Breast epithelium (tissue), 4 donors: ENCODE measurements at regions not wholly inside any gene's neighbourhood (a gene's known extent, or its start where the extent isn't known, plus 50 kb on each side); places are given as distances from the start of the nearest gene placed in this dataset.
"Not testable (repeated sequence)": the region's sequence is repeated elsewhere in the genome, so short reads cannot be mapped to it uniquely, and the experiment has no call there.

ENCODE experiments used
- DNase-seq, 2 donors: peaks; one replicate each; pipeline ENCODE4 v3.0.0-alpha.2; 2019; ENCODE audit warnings: low spot score in 2 of 2
- H3K27ac ChIP-seq, 2 donors: fragments of 200-600 bp; sonication (generic) in 1 of 2; one replicate each; pipeline ENCODE4 v1.5.1; 2016 to 2019; ENCODE audit warnings: mild to moderate bottlenecking in 1 of 2
- H3K27me3 ChIP-seq, 2 donors: fragments of 200-600 bp; sonication (generic) in 1 of 2; one replicate each; pipeline versions ENCODE4 v1.5.1 to v1.6.0; 2017 to 2019; ENCODE audit warnings: control low read depth in 1 of 2, mild to moderate bottlenecking in 1 of 2
- H3K36me3 ChIP-seq: fragments of 200-600 bp; one replicate; pipeline ENCODE4 v1.5.1; 2019
- H3K4me1 ChIP-seq, 2 donors: fragments of 200-600 bp; sonication (generic); one replicate each; pipeline ENCODE4 v1.5.1; 2016 to 2019; ENCODE audit warnings: control low read depth in 1 of 2
- H3K4me3 ChIP-seq, 3 donors: fragments of 200-600 bp; sonication (generic); 1 replicate in 2 of 3; 2 replicates in 1 of 3; pipeline ENCODE4 v1.5.1; 2016 to 2019; ENCODE audit warnings: mild to moderate bottlenecking in 3 of 3, moderate library complexity in 2 of 3
- H3K9me3 ChIP-seq, 2 donors: fragments of 200-600 bp; sonication (generic) in 1 of 2; one replicate each; pipeline ENCODE4 v1.5.1; 2016 to 2019; ENCODE audit warnings: control low read depth in 1 of 2
- CTCF ChIP-seq, 3 donors: fragments of 450-650 bp; IDR thresholded peaks; one replicate each; pipeline ENCODE4 v1.5.1; 2016 to 2017; ENCODE audit warnings: antibody characterized with exemption in 3 of 3, mild to moderate bottlenecking in 3 of 3, moderate library complexity in 3 of 3
- POLR2A ChIP-seq: fragments of 450-650 bp; IDR thresholded peaks from one replicate; pipeline ENCODE4 v1.6.1; 2016; ENCODE audit warnings: antibody characterized with exemption, mild to moderate bottlenecking, moderate library complexity
- POLR2AphosphoS5 ChIP-seq, 3 donors: sonication (generic); formaldehyde crosslinking; IDR thresholded peaks; one replicate each; pipeline ENCODE4 v1.6.1; 2017; ENCODE audit warnings: antibody characterized with exemption in 3 of 3
- intact Hi-C: fragments of 100-400 bp; cut with DNase I; formaldehyde crosslinking; loops from one replicate; pipeline ENCODE4 v1.15.1; 2023; ENCODE audit warnings: low total_unique reads

- no peak for DNase-seq
- intact Hi-C loops = no loop called here
- H3K27ac ChIP-seq = no peak overlapping the region
- TF ChIP-seq POLR2A (no peak), POLR2AphosphoS5 (IDR thresholded peaks at IDR 0.05) (no peak), CTCF (IDR thresholded peaks at IDR 0.05) (no peak)
- H3K36me3 ChIP-seq = no peaks in the 10 kb centered on the region
- no peak overlapping the region for H3K4me3 ChIP-seq
- H3K27me3 ChIP-seq = no peaks in the 10 kb centered on the region
- no peaks in the 10 kb centered on the region for H3K4me1 ChIP-seq
- H3K9me3 ChIP-seq = no peaks in the 10 kb centered on the region
Observed at GRCh38 chr22:23382428-23383218, 197.5 kb downstream of the IGLL1 start.

GRCh38 chr22:23381661-23382427, 198.2 kb downstream of the IGLL1 start:
- DNase-seq = no peak
- no peak overlapping the region for H3K4me3 ChIP-seq
- no peak for TF ChIP-seq CTCF (IDR thresholded peaks at IDR 0.05)
- no peak for TF ChIP-seq POLR2A
- no peak for TF ChIP-seq POLR2AphosphoS5 (IDR thresholded peaks at IDR 0.05)
- H3K27ac ChIP-seq = no peak overlapping the region
- no peaks in the 10 kb centered on the region for H3K9me3 ChIP-seq
- intact Hi-C loops = no loop called here
- no peaks in the 10 kb centered on the region for H3K4me1 ChIP-seq
- H3K27me3 ChIP-seq = no peaks in the 10 kb centered on the region
- no peaks in the 10 kb centered on the region for H3K36me3 ChIP-seq

GRCh38 chr22:23380911-23381310, 199.2 kb downstream of the IGLL1 start:
- no peaks in the 10 kb centered on the region for H3K27me3 ChIP-seq
- H3K36me3 ChIP-seq = no peaks in the 10 kb centered on the region
- intact Hi-C loops = no loop called here
- no peaks in the 10 kb centered on the region for H3K4me1 ChIP-seq
- TF ChIP-seq POLR2A = no peak
- H3K4me3 ChIP-seq = no peak overlapping the region
- H3K9me3 ChIP-seq = no peaks in the 10 kb centered on the region
- no peak overlapping the region for H3K27ac ChIP-seq
- no peak for DNase-seq

DNA sequence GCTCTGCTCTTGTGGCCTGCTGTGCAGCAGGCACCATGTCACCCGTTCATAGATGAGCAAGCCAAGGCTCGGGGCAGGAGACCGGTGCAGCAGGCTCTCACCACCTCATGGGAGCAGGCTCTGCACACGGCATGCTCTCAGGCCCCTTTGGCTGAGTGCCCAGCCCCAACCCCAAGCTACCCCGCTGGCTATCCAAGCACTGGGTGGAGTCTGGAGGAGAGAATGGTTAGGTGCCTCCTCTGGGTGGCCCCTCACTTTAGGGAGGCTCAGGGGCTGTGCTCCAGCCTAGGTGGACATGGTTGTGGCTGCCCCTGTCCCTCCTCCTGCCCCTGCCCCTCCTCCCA, 199.9 kb downstream of the IGLL1 start:
- intact Hi-C loops = no loop called here
- Histone ChIP-seq H3K4me3 (no peak overlapping the region), H3K9me3 (no peaks in the 10 kb centered on the region), H3K27me3 (no peaks in the 10 kb centered on the region), H3K4me1 (no peaks in the 10 kb centered on the region), H3K27ac (no peak overlapping the region), H3K36me3 (no peaks in the 10 kb centered on the region)
- TF ChIP-seq POLR2A (no peak), CTCF (IDR thresholded peaks at IDR 0.05) (no peak), POLR2AphosphoS5 (IDR thresholded peaks at IDR 0.05) (no peak)
- no peak for DNase-seq

- H3K9me3 ChIP-seq, H3K36me3 ChIP-seq, intact Hi-C loops, H3K4me1 ChIP-seq, H3K27ac ChIP-seq, H3K27me3 ChIP-seq, H3K4me3 ChIP-seq, DNase-seq: not testable (repeated sequence)
Observed at GRCh38 chr22:23379540-23380229, 199.4 kb downstream of the BCR start.

- TF ChIP-seq POLR2A = no peak
- TF ChIP-seq POLR2AphosphoS5 (IDR thresholded peaks at IDR 0.05) = no peak
- no peak for TF ChIP-seq CTCF (IDR thresholded peaks at IDR 0.05)
- intact Hi-C loops = no loop called here
- Histone ChIP-seq H3K27ac (no peak overlapping the region), H3K4me3 (no peak overlapping the region), H3K9me3 (no peaks in the 10 kb centered on the region), H3K4me1 (no peaks in the 10 kb centered on the region), H3K27me3 (no peaks in the 10 kb centered on the region), H3K36me3 (no peaks in the 10 kb centered on the region)
- no peak for DNase-seq
Observed at GRCh38 chr22:23377767-23378166, 197.5 kb downstream of the BCR start.
